Lung (tissue), 11 donors: ENCODE measurements at regions not wholly inside any gene's neighbourhood (a gene's known extent, or its start where the extent isn't known, plus 50 kb on each side); places are given as distances from the start of the nearest gene placed in this dataset.

Experiments used
- ATAC-seq: fragments of 200-7000 bp; cut with Tn5 transposase; one replicate; pipeline ENCODE4 v1.9.1; 2020; ENCODE audit warnings: moderate number of reproducible peaks; ENCODE audit not compliant: insufficient read depth, low FRiP score
- DNase-seq, 3 donors: peaks; one replicate each; pipeline ENCODE4 v3.0.0-alpha.2; 2013 to 2017
- H3K27ac ChIP-seq, 2 donors: one replicate each; pipeline ENCODE4 v1.5.1; 2013; ENCODE audit warnings: mild to moderate bottlenecking in 2 of 2, moderate library complexity in 2 of 2, control low read depth in 1 of 2, inconsistent platforms in 1 of 2, low read depth in 1 of 2, low read length in 1 of 2
- H3K27me3 ChIP-seq, 3 donors: one replicate each; pipeline ENCODE4 v1.5.1; 2013; ENCODE audit warnings: low read length in 2 of 3; ENCODE audit not compliant: control insufficient read depth in 3 of 3, insufficient read depth in 3 of 3
- H3K36me3 ChIP-seq, 4 donors: one replicate each; pipeline ENCODE4 v1.5.1; 2013; ENCODE audit warnings: low read length in 4 of 4, mild to moderate bottlenecking in 1 of 4, moderate library complexity in 1 of 4; ENCODE audit not compliant: control insufficient read depth in 4 of 4, insufficient read depth in 4 of 4
- H3K4me1 ChIP-seq, 5 donors: one replicate each; pipeline ENCODE4 v1.5.1; 2013; ENCODE audit warnings: low read length in 5 of 5, mild to moderate bottlenecking in 2 of 5, moderate library complexity in 1 of 5; ENCODE audit not compliant: control insufficient read depth in 5 of 5, insufficient read depth in 5 of 5
- H3K4me3 ChIP-seq: one replicate; pipeline ENCODE4 v1.5.1; 2013; ENCODE audit warnings: mild to moderate bottlenecking, control low read depth, moderate library complexity
- H3K9ac ChIP-seq, 2 donors: one replicate each; pipeline ENCODE4 v1.5.1; 2013; ENCODE audit warnings: low read length in 2 of 2, control low read depth in 1 of 2; ENCODE audit not compliant: insufficient read depth in 1 of 2
- H3K9me3 ChIP-seq, 4 donors: one replicate each; pipeline ENCODE4 v1.5.1; 2013; ENCODE audit warnings: low read length in 3 of 4, mild to moderate bottlenecking in 1 of 4, moderate library complexity in 1 of 4; ENCODE audit not compliant: control insufficient read depth in 4 of 4, insufficient read depth in 3 of 4
- CTCF ChIP-seq: IDR thresholded peaks from 2 replicates; pipeline ENCODE4 v1.5.1; 2012; ENCODE audit warnings: mild to moderate bottlenecking; ENCODE audit errors: control extremely low read depth, extremely low read depth
- WGBS, 2 donors: extraction: QIAGEN DNeasy Blood & Tissue Kit; methylation state at CpG; one replicate each; pipeline ENCODE4 v1.1.7; 2013; 5-methylcytosine and 5-hydroxymethylcytosine counted together
- donor health status: control.
- donor health status: control.
- donor health status: Bipolar disorder and iron deficiency.
- donor health status: healthy.
- donor health status: DM: yes; HTN: yes; CAD: no.

GRCh38 chr13:24995225-24995804 is 100.6 kb upstream of the PABPC3 start:
- WGBS, 2 donors, result 6 to 9% methylated on average over 6 of the region's 6 CpGs
- Histone ChIP-seq H3K36me3 (no peaks in the 10 kb centered on the region), H3K4me3 (no peak overlapping the region), H3K27ac (no peak overlapping the region), H3K27me3 (no peaks in the 10 kb centered on the region), H3K9me3 (no peaks in the 10 kb centered on the region), H3K4me1 (no peaks in the 10 kb centered on the region), H3K9ac (no peak overlapping the region)
- TF ChIP-seq CTCF, result peak; percentile 64
- DNase-seq (peak; percentile 55 to 88 (median 83)), ATAC-seq (peak; percentile 62)

GRCh38 chr13:24997367-24997967 is 98.5 kb upstream of the PABPC3 start:
- peak; percentile 27 for TF ChIP-seq CTCF
- Histone ChIP-seq H3K27me3 (peaks cover 0 to 3% (median 0%) of the 10 kb centered on the region in 3 donors), H3K4me3 (no peak overlapping the region), H3K4me1 (no peaks in the 10 kb centered on the region), H3K36me3 (no peaks in the 10 kb centered on the region), H3K27ac (no peak overlapping the region), H3K9me3 (no peaks in the 10 kb centered on the region), H3K9ac (no peak overlapping the region)
- DNase-seq (peak in 2 of 3 donors; percentile 42 to 49), ATAC-seq (no peak)
- WGBS, 2 donors, result 35 to 36% methylated on average over 10 of the region's 10 CpGs

GRCh38 chr13:24998433-24998832 is 97.5 kb upstream of the PABPC3 start:
- Histone ChIP-seq H3K27ac (no peak overlapping the region), H3K9me3 (no peaks in the 10 kb centered on the region), H3K27me3 (peaks cover 0 to 3% (median 0%) of the 10 kb centered on the region in 3 donors), H3K4me1 (no peaks in the 10 kb centered on the region), H3K9ac (no peak overlapping the region), H3K36me3 (no peaks in the 10 kb centered on the region), H3K4me3 (no peak overlapping the region)
- no peak for TF ChIP-seq CTCF
- no peak for DNase-seq
- WGBS, 2 donors, result 86 to 87% methylated on average over 8 of the region's 8 CpGs
- ATAC-seq, result no peak
